ENCODE measurements at regions not wholly inside any gene's neighbourhood (a gene's known extent, or its start where the extent isn't known, plus 50 kb on each side); places are given as distances from the start of the nearest gene placed in this dataset.

DNA sequence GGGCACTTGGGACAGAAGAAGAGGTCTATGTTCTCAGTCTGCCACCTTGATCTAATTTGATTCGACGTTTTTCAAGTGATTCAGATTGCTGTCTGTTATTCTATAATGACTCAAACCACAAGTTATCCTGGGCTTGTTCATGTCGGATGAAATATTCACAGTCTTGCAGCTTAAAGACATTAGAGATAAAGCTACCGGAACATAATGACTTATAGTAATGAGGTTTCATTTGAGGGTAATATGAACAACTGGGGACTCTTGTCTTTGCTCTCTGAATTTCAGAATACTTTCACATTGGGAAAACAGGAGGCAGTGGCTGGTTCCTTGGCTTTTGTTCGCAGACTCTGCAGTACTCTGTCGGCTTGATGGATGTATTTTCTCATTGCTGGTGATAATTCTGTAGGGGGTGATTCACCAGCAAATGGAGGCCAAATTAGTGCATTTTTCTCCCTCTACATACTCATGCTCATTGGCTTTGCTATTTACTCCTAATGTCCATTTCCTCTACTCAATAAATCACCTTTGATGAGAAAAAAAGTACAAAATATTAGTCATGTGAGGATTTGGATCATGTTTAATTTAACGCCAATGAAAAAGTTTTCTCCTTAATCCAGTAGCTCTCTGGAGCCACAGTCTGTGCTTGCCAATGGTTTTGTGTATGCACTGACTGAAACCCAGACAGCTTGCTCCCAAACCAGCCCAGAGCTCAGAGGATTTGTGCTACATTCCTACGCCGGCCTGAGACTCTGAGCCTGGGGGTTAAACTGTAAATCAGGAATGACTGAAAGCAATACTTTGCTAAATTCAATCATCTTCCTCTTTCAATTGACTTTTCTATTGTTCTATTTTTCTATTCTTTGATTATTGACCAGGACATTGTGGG is 154.7 kb upstream of the ANKH start:
- TF ChIP-seq, protein P1, sequence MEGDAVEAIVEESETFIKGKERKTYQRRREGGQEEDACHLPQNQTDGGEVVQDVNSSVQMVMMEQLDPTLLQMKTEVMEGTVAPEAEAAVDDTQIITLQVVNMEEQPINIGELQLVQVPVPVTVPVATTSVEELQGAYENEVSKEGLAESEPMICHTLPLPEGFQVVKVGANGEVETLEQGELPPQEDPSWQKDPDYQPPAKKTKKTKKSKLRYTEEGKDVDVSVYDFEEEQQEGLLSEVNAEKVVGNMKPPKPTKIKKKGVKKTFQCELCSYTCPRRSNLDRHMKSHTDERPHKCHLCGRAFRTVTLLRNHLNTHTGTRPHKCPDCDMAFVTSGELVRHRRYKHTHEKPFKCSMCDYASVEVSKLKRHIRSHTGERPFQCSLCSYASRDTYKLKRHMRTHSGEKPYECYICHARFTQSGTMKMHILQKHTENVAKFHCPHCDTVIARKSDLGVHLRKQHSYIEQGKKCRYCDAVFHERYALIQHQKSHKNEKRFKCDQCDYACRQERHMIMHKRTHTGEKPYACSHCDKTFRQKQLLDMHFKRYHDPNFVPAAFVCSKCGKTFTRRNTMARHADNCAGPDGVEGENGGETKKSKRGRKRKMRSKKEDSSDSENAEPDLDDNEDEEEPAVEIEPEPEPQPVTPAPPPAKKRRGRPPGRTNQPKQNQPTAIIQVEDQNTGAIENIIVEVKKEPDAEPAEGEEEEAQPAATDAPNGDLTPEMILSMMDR (IDR thresholded peaks at IDR 0.05; ENCODE audit: control extremely low read depth, extremely low read depth, low read depth, missing control alignments) = no peak
- CTCF ChIA-PET = interaction anchor here (1.5 to 1.9 kb wide), 3 partner anchors 16 to 299 kb away, joined by 4 to 5 read pairs (median 4); no protein-coding TSS in a partner anchor
- DNase-seq (ENCODE audit: extremely low spot score) = no peak
- POLR2A ChIA-PET = no interaction called here

DNA sequence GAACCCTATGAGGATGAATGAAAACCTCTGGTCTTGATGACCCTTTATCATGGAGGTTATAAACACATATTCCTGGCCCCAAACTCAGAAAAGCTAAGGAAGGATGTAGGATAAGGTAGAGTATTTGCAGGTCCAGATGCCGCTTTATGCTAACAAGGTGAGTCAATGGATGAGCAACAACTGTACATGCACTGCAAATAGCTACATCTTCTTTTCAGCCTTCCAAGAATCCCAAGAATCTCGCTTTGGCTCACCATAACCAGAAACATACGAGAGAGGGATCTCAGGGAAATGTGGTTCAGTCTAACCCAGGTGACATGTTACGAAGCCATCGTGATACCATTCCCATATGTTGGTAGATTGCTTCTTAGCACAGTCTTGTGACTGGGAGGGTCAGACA is 152.3 kb upstream of the ANKH start:
- TF ChIP-seq, protein P1 (IDR thresholded peaks at IDR 0.05; ENCODE audit: control extremely low read depth, extremely low read depth, low read depth, missing control alignments) = no peak
- POLR2A ChIA-PET = no interaction called here
- CTCF ChIA-PET = interaction anchor here (0.8 to 1.5 kb wide), 3 partner anchors 20 to 297 kb away, joined by 3 to 6 read pairs (median 3); no protein-coding TSS in a partner anchor
- no peak for DNase-seq (ENCODE audit: extremely low spot score)

DNA sequence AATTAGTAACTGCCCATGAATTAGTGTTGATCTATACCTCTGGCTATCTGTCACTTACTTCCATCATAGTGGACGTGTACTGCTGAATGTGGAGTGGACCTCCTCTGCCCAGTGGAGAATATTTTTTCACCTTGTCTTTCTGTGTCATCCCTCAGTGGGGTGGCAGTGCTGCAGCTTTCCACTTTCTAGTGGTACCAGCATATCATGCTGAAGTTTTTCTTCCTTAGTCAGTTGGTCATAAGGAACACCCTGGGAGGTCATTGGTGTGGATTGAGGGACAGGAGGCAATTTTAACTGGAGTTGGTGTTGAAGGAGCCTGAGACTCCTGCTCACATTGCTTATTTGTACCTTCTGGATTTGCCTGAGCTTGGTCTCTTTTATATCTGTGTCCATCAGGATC is 151.7 kb upstream of the ANKH start:
- TF ChIP-seq, protein P1 (IDR thresholded peaks at IDR 0.05; ENCODE audit: control extremely low read depth, extremely low read depth, low read depth, missing control alignments) = no peak
- no peak for DNase-seq (ENCODE audit: extremely low spot score)
- ChIA-PET CTCF (interaction anchor here (1.1 to 2.0 kb wide), 4 partner anchors 14 to 66 kb away, joined by 3 to 6 read pairs (median 6); no protein-coding TSS in a partner anchor), POLR2A (no interaction called here)

DNA sequence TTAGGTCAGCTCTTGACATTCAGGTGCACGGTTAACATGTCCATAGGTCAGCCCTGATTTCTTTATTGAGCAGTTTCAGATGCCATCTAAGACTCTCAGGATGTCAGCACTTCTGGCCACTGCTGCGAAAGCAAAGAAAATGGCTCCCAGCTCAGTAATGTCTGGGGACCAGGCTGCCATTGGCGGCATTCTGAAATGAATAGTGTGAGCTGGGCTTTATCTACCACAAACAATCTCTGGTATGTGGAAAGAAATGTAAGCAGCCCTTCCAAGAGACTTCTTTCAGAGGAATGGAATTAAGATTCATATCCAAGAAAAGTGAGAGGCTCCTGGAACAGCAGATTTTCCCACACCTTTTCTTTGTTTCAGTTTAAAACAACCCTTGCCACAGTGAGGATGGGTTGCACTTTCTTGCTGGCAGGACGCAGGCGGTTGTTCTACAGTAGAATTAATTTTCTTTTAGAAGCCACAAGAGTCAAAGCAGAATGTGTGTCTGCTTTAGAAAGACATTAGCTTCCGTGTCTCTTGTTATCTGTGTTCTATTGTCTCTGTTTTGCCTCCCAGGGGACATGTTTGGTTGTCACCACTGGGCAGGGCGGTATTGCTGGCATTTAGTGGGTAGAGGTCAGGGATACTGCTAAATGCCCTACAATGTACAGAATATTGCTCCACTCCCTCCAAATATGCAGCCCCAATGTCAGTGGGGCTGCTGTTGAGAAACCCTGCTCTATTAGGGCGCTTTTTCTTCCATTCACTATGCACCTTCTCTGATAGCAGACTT is 149.9 kb upstream of the ANKH start:
- CTCF ChIA-PET = interaction anchor here (0.7 to 2.0 kb wide), 6 partner anchors 12 to 294 kb away, joined by 3 to 7 read pairs (median 5); no protein-coding TSS in a partner anchor
- POLR2A ChIA-PET = no interaction called here
- DNase-seq (ENCODE audit: extremely low spot score) = no peak
- TF ChIP-seq, protein P1 (IDR thresholded peaks at IDR 0.05; ENCODE audit: control extremely low read depth, extremely low read depth, low read depth, missing control alignments) = no peak

DNA sequence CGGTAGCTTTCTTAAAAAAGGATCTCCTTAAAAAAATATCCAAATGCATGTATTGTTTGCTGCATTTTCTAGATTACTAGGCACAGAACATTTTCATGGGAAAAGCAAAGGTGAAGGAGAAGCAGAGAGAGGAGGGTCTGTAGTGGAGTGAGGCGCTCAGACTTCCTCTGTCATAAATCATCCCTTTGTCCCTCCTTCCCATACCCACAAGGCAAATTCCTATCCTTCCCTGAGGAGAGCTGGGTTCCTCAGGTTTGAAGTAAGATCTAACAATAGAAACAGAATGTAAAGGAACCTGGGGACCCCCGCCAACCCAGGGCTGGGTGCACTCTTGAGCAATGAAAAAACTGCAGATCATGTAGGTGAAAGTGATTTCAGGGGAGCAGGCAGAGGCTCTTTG is 149.2 kb upstream of the ANKH start:
- no peak for DNase-seq (ENCODE audit: extremely low spot score)
- ChIA-PET CTCF (interaction anchor here (0.8 to 1.8 kb wide), 3 partner anchors 11 to 293 kb away, joined by 3 to 7 read pairs (median 5); no protein-coding TSS in a partner anchor), POLR2A (no interaction called here)
- TF ChIP-seq, protein P1 (IDR thresholded peaks at IDR 0.05; ENCODE audit: control extremely low read depth, extremely low read depth, low read depth, missing control alignments) = no peak

DNA sequence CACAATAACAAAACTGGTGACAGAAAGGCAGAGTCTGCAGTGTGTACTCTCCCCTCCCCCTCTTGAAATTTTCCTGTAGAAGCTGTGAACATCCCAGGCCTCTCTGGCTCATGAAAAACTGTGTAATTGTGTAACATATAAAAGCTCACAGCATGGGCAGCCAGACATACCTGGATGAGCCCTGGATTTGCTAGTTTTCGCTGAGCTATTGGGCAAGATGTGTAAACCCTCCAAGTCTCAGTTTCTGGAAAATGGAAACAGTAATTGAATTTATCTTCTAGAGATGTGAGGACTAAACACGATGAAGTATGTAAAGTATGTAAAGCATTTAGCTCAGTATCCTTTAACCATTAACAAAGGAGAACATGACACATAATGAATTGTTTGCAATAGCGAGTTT is 143.2 kb upstream of the ANKH start:
- CTCF ChIA-PET = interaction anchor here (0.8 to 3.0 kb wide), 8 partner anchors 8 to 321 kb away, joined by 3 to 14 read pairs (median 4); no protein-coding TSS in a partner anchor
- POLR2A ChIA-PET = no interaction called here

More for the DNA sequence above, 143.2 kb upstream of the ANKH start:
- DNase-seq (ENCODE audit: extremely low spot score) = no peak
- TF ChIP-seq, protein P1 (IDR thresholded peaks at IDR 0.05; ENCODE audit: control extremely low read depth, extremely low read depth, low read depth, missing control alignments) = no peak

Measured in GM10248 (cell line).